ENCODE measurements at regions not wholly inside any gene's neighbourhood (a gene's known extent, or its start where the extent isn't known, plus 50 kb on each side); places are given as distances from the start of the nearest gene placed in this dataset.
A peak's percentile ranks its signal among the peaks of the same experiment; 100 is the strongest.
"Not testable (repeated sequence)": the region's sequence is repeated elsewhere in the genome, so short reads cannot be mapped to it uniquely, and the experiment has no call there.

GRCh38 chr22:16911340-16911739 is 86.1 kb upstream of the XKR3 start:
- DNase-seq; in situ Hi-C loops (cut with HindIII; ENCODE audit: low pct_ligation_motif_present, low pct_unique_long_range_greater_than_20kb, low sequenced_read_pairs): not testable (repeated sequence)

- peak; percentile 71 for DNase-seq
- in situ Hi-C loops (cut with HindIII; ENCODE audit: low pct_ligation_motif_present, low pct_unique_long_range_greater_than_20kb, low sequenced_read_pairs), result not testable (repeated sequence)
These were observed 76.8 kb upstream of the XKR3 start for GRCh38 chr22:16902051-16902450.

GRCh38 chr22:16901579-16901978 is 76.4 kb upstream of the XKR3 start:
- peak; percentile 57 for DNase-seq
- in situ Hi-C loops (cut with HindIII; ENCODE audit: low pct_ligation_motif_present, low pct_unique_long_range_greater_than_20kb, low sequenced_read_pairs), result not testable (repeated sequence)

GRCh38 chr22:16899358-16899757 is 74.1 kb upstream of the XKR3 start:
- DNase-seq; in situ Hi-C loops (cut with HindIII; ENCODE audit: low pct_ligation_motif_present, low pct_unique_long_range_greater_than_20kb, low sequenced_read_pairs): not testable (repeated sequence)

GRCh38 chr22:16897365-16897764 is 72.2 kb upstream of the XKR3 start:
- in situ Hi-C loops (cut with HindIII; ENCODE audit: low pct_ligation_motif_present, low pct_unique_long_range_greater_than_20kb, low sequenced_read_pairs), result not testable (repeated sequence)

GRCh38 chr22:16891892-16892291 is 66.7 kb upstream of the XKR3 start:
- in situ Hi-C loops (cut with HindIII; ENCODE audit: low pct_ligation_motif_present, low pct_unique_long_range_greater_than_20kb, low sequenced_read_pairs); DNase-seq: not testable (repeated sequence)

More at GRCh38 chr22:16897365-16897764, 72.2 kb upstream of the XKR3 start:
- not testable (repeated sequence) for DNase-seq

- DNase-seq; in situ Hi-C loops (cut with HindIII; ENCODE audit: low pct_ligation_motif_present, low pct_unique_long_range_greater_than_20kb, low sequenced_read_pairs): not testable (repeated sequence)
These were observed 51.1 kb upstream of the XKR3 start for GRCh38 chr22:16876339-16876738.
